ENCODE measurements at regions not wholly inside any gene's neighbourhood (a gene's known extent, or its start where the extent isn't known, plus 50 kb on each side); places are given as distances from the start of the nearest gene placed in this dataset.

- TF ChIP-seq CTCF (IDR thresholded peaks at IDR 0.05; ENCODE audit: low read depth, low read length) (no peak), EZH2phosphoT487 (IDR thresholded peaks at IDR 0.05; ENCODE audit: low read depth) (no peak)
Observed at GRCh38 chr2:45287045-45287444, 277.8 kb upstream of the SIX2 start.
